Keratinocyte (primary cell): ENCODE measurements at regions not wholly inside any gene's neighbourhood (a gene's known extent, or its start where the extent isn't known, plus 50 kb on each side); places are given as distances from the start of the nearest gene placed in this dataset.

Source experiments
- CTCF ChIP-seq, 3 experiments: IDR thresholded peaks in 1 of 3; conservative IDR thresholded peaks in 1 of 3; optimal IDR thresholded peaks in 1 of 3; 2 replicates in 2 of 3; 3 replicates in 1 of 3; pipeline versions ENCODE3 to v1.5.1; 2011; ENCODE audit warnings: low read length in 3 of 3, mild to moderate bottlenecking in 3 of 3, moderate library complexity in 2 of 3, control low read depth in 1 of 3, inconsistent platforms in 1 of 3; ENCODE audit not compliant: insufficient read depth in 2 of 3; ENCODE audit errors: extremely low read depth in 1 of 3
- EZH2 ChIP-seq: IDR thresholded peaks from one replicate; pipeline ENCODE4 v1.6.1; 2012; ENCODE audit warnings: inconsistent platforms, mild to moderate bottlenecking, low read length, moderate library complexity

- TF ChIP-seq EZH2 = no peak
- TF ChIP-seq CTCF (optimal IDR thresholded peaks at IDR 0.05 in 1 of 3, IDR thresholded peaks at IDR 0.05 in 1 of 3, conservative IDR thresholded peaks at IDR 0.05 in 1 of 3; ENCODE audit: extremely low read depth in 1 of 3, insufficient read depth in 2 of 3, low read length in 3 of 3) = no peak
Observed at GRCh38 chr2:117137371-117137770, 677.1 kb upstream of the DDX18 start.
